WTC11 (cell line): ENCODE measurements at regions not wholly inside any gene's neighbourhood (a gene's known extent, or its start where the extent isn't known, plus 50 kb on each side); places are given as distances from the start of the nearest gene placed in this dataset.

Source experiments
- ATF1 ChIP-seq: sonication (generic); formaldehyde crosslinking; IDR thresholded peaks from 2 replicates; pipeline ENCODE4 v1.8.1; 2023; ENCODE audit warnings: mild to moderate bottlenecking, moderate library complexity, missing genetic modification reagents
- CTCF ChIP-seq: fragments of 200-600 bp; IDR thresholded peaks from 2 replicates; pipeline ENCODE4 v1.8.0; 2022; ENCODE audit warnings: antibody characterized with exemption
- E2F1 ChIP-seq: sonication (generic); formaldehyde crosslinking; IDR thresholded peaks from 2 replicates; pipeline ENCODE4 v1.8.0; 2022; ENCODE audit warnings: mild to moderate bottlenecking, missing genetic modification reagents
- ESRRA ChIP-seq: sonication (generic); formaldehyde crosslinking; IDR thresholded peaks from 2 replicates; pipeline ENCODE4 v1.8.1; 2022; ENCODE audit warnings: mild to moderate bottlenecking, missing genetic modification reagents, borderline replicate concordance
- ETV6 ChIP-seq: sonication (generic); formaldehyde crosslinking; IDR thresholded peaks from 2 replicates; pipeline ENCODE4 v1.8.1; 2022; ENCODE audit warnings: mild to moderate bottlenecking, missing genetic modification reagents
- GABPB1 ChIP-seq: sonication (generic); formaldehyde crosslinking; IDR thresholded peaks from 2 replicates; pipeline ENCODE4 v1.8.1; 2023; ENCODE audit warnings: mild to moderate bottlenecking, missing genetic modification reagents
- MAX ChIP-seq: sonication (generic); formaldehyde crosslinking; IDR thresholded peaks from 2 replicates; pipeline ENCODE4 v1.8.0; 2022; ENCODE audit warnings: mild to moderate bottlenecking, missing genetic modification reagents
- SMAD3 ChIP-seq: sonication (generic); formaldehyde crosslinking; IDR thresholded peaks from 2 replicates; pipeline ENCODE4 v1.8.0; 2022; ENCODE audit warnings: missing genetic modification reagents, mild to moderate bottlenecking, borderline replicate concordance
- SMAD4 ChIP-seq: sonication (generic); formaldehyde crosslinking; IDR thresholded peaks from 2 replicates; pipeline ENCODE4 v1.8.0; 2022; ENCODE audit warnings: mild to moderate bottlenecking, missing genetic modification reagents
- SP1 ChIP-seq: sonication (generic); formaldehyde crosslinking; conservative IDR thresholded peaks from 2 replicates; pipeline ENCODE4 v1.8.1; 2022; ENCODE audit warnings: missing genetic modification reagents
- USF2 ChIP-seq: sonication (generic); formaldehyde crosslinking; IDR thresholded peaks from 2 replicates; pipeline ENCODE4 v1.8.1; 2023; ENCODE audit warnings: mild to moderate bottlenecking, missing genetic modification reagents, moderate library complexity
- ZNF121 ChIP-seq: sonication (generic); formaldehyde crosslinking; IDR thresholded peaks from 2 replicates; pipeline ENCODE4 v1.8.0; 2023; ENCODE audit warnings: missing genetic modification reagents

- TF ChIP-seq ATF1: no peak
- no peak for TF ChIP-seq SP1 (CRISPR knock-in tag)
- TF ChIP-seq E2F1 (CRISPR knock-in tag): no peak
- no peak for TF ChIP-seq CTCF
- TF ChIP-seq GABPB1 (CRISPR knock-in tag): no peak
- TF ChIP-seq SMAD4 (CRISPR knock-in tag): no peak
- no peak for TF ChIP-seq MAX
- TF ChIP-seq ZNF121: no peak
- TF ChIP-seq ETV6 (CRISPR knock-in tag): no peak
- TF ChIP-seq USF2 (CRISPR knock-in tag): no peak
- no peak for TF ChIP-seq ESRRA
- TF ChIP-seq SMAD3 (CRISPR knock-in tag): no peak
Observed at GRCh38 chr4:66339007-66339406, 668.7 kb upstream of the EPHA5 start.
